A673 (cell line): ENCODE measurements at regions not wholly inside any gene's neighbourhood (a gene's known extent, or its start where the extent isn't known, plus 50 kb on each side); places are given as distances from the start of the nearest gene placed in this dataset.

ENCODE experiments used
- BruUV-seq: library from RNA; stranded (reverse); fragments of 400-500 nt; replicated peaks from 2 replicates; lab custom pipeline; 2021; lab: Mats Ljungman, UMichigan
- CTCF ChIA-PET: fragments of 300-600 bp; sonication (Branson Sonifier 250); formaldehyde crosslinking; loops from one replicate; lab custom pipeline; 2022; ENCODE audit warnings: antibody characterized with exemption; lab: Charles Lee
- POLR2A ChIA-PET: fragments of 300-600 bp; sonication (Branson Sonifier 250); formaldehyde crosslinking; loops from one replicate; lab custom pipeline; 2022; ENCODE audit warnings: antibody characterized with exemption; ENCODE audit not compliant: low non-redundant PET; lab: Charles Lee
- DNase-seq: peaks from one replicate; pipeline ENCODE4 v3.0.0-alpha.2; 2015; ENCODE audit warnings: low spot score
- H3K27ac ChIP-seq: fragments of 200-600 bp; sonication (generic); 2 replicates; pipeline ENCODE4 v1.5.1; 2016; ENCODE audit warnings: mixed run types, low read depth, mild to moderate bottlenecking, mixed read lengths, antibody characterized with exemption, low read length; ENCODE audit not compliant: poor library complexity, severe bottlenecking
- H3K27me3 ChIP-seq: fragments of 200-600 bp; sonication (generic); replicated peaks from 2 replicates; pipeline ENCODE4 v1.6.1; 2017; ENCODE audit warnings: mixed run types, low read depth, mild to moderate bottlenecking, mixed read lengths, antibody characterized with exemption, low read length; ENCODE audit not compliant: insufficient read depth, poor library complexity
- H3K36me3 ChIP-seq: fragments of 200-600 bp; sonication (generic); 2 replicates; pipeline ENCODE4 v1.6.1; 2016; ENCODE audit warnings: mixed run types, mild to moderate bottlenecking, mixed read lengths, antibody characterized with exemption, low read length; ENCODE audit not compliant: insufficient read depth, poor library complexity, severe bottlenecking
- H3K4me1 ChIP-seq: fragments of 200-600 bp; sonication (generic); 2 replicates; pipeline ENCODE4 v1.6.1; 2017; ENCODE audit warnings: mixed run types, mild to moderate bottlenecking, mixed read lengths, antibody characterized with exemption, low read length; ENCODE audit not compliant: insufficient read depth, poor library complexity, severe bottlenecking
- H3K4me3 ChIP-seq: fragments of 200-600 bp; sonication (generic); 2 replicates; pipeline ENCODE4 v1.5.1; 2016; ENCODE audit warnings: low read depth, mixed run types, mild to moderate bottlenecking, mixed read lengths, low read length; ENCODE audit not compliant: poor library complexity, severe bottlenecking
- H3K9me3 ChIP-seq: fragments of 200-600 bp; sonication (generic); 2 replicates; pipeline ENCODE4 v1.6.1; 2016; ENCODE audit warnings: mixed run types, low read depth, mild to moderate bottlenecking, mixed read lengths, antibody characterized with exemption, low read length; ENCODE audit not compliant: poor library complexity, severe bottlenecking
- EZH2 ChIP-seq: fragments of 200-600 bp; sonication (generic); IDR thresholded peaks from 2 replicates; pipeline ENCODE4 v1.6.1; 2017; ENCODE audit warnings: borderline replicate concordance, low read depth, mild to moderate bottlenecking, mixed read lengths, antibody characterized with exemption, low read length; ENCODE audit not compliant: poor library complexity, severe bottlenecking
- intact Hi-C: fragments of 100-400 bp; cut with micrococcal nuclease; formaldehyde crosslinking; loops from one replicate; pipeline ENCODE4 v1.10.0; 2022; ENCODE audit not compliant: unreplicated experiment
- TF ChIP-seq, protein P1 (sequence below): fragments of 300-800, 200-600 bp; sonication (generic); conservative IDR thresholded peaks from 2 replicates; pipeline ENCODE4 v1.5.1; 2017; ENCODE audit warnings: low read depth, mild to moderate bottlenecking, antibody characterized with exemption, low read length, moderate library complexity, mixed read lengths

- no peak overlapping the region for H3K4me3 ChIP-seq
These were observed 123.2 kb downstream of the TYW3 start for GRCh38 chr1:74856174-74856573.

GRCh38 chr1:74857676-74858075 lies 124.7 kb downstream of the TYW3 start:
- no peaks in the 10 kb centered on the region for H3K9me3 ChIP-seq
- TF ChIP-seq EZH2, result no peak
- TF ChIP-seq, protein P1, sequence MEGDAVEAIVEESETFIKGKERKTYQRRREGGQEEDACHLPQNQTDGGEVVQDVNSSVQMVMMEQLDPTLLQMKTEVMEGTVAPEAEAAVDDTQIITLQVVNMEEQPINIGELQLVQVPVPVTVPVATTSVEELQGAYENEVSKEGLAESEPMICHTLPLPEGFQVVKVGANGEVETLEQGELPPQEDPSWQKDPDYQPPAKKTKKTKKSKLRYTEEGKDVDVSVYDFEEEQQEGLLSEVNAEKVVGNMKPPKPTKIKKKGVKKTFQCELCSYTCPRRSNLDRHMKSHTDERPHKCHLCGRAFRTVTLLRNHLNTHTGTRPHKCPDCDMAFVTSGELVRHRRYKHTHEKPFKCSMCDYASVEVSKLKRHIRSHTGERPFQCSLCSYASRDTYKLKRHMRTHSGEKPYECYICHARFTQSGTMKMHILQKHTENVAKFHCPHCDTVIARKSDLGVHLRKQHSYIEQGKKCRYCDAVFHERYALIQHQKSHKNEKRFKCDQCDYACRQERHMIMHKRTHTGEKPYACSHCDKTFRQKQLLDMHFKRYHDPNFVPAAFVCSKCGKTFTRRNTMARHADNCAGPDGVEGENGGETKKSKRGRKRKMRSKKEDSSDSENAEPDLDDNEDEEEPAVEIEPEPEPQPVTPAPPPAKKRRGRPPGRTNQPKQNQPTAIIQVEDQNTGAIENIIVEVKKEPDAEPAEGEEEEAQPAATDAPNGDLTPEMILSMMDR, result no peak
- POLR2A ChIA-PET, result no interaction called here
- CTCF ChIA-PET, result no interaction called here
- no TSS peak for BruUV-seq
- H3K4me3 ChIP-seq, result no peak overlapping the region
- no peak for DNase-seq
- H3K36me3 ChIP-seq, result no peaks in the 10 kb centered on the region
- peaks cover 4% of the 10 kb centered on the region for H3K27me3 ChIP-seq
- H3K27ac ChIP-seq, result no peak overlapping the region
- H3K4me1 ChIP-seq, result no peaks in the 10 kb centered on the region
- intact Hi-C loops, result no loop called here

More at GRCh38 chr1:74856174-74856573, 123.2 kb downstream of the TYW3 start:
- Histone ChIP-seq H3K36me3 (no peaks in the 10 kb centered on the region), H3K27me3 (peaks cover 6% of the 10 kb centered on the region), H3K27ac (no peak overlapping the region), H3K4me1 (no peaks in the 10 kb centered on the region), H3K9me3 (no peaks in the 10 kb centered on the region)
- intact Hi-C loops, result no loop called here
- TF ChIP-seq, protein P1, result no peak
- TF ChIP-seq EZH2, result no peak
- ChIA-PET CTCF (no interaction called here), POLR2A (no interaction called here)
- no TSS peak for BruUV-seq
- no peak for DNase-seq

DNA sequence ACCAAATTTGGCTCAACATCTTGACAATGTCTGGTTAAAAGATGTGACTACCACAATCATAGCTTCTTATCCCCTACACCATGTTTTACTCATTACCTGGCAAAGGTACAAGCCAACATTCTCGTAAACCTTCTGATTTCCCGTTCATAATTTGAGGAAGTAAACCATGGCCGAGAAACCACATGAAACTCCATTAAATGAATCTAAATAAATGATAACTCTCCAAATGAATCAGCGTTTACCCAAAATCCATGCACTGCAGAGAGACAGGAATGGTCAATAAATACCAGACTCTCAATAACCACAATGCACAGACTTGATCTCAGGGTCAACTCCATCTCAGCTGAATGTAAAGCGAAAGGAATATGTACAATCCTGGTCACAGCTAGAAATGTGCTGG lies 125.2 kb downstream of the TYW3 start:
- POLR2A ChIA-PET, result no interaction called here
- intact Hi-C loops, result no loop called here
- CTCF ChIA-PET, result no interaction called here

More for the DNA sequence above, 125.2 kb downstream of the TYW3 start:
- no peak for DNase-seq
- H3K36me3 ChIP-seq, result no peaks in the 10 kb centered on the region
- H3K27ac ChIP-seq, result no peak overlapping the region
- H3K27me3 ChIP-seq, result no peaks in the 10 kb centered on the region
- no peaks in the 10 kb centered on the region for H3K4me1 ChIP-seq
- TF ChIP-seq, protein P1, result no peak
- TF ChIP-seq EZH2, result no peak
- no peaks in the 10 kb centered on the region for H3K9me3 ChIP-seq
- no peak overlapping the region for H3K4me3 ChIP-seq
- BruUV-seq, result no TSS peak
